GM18870 (cell line): ENCODE measurements at regions not wholly inside any gene's neighbourhood (a gene's known extent, or its start where the extent isn't known, plus 50 kb on each side); places are given as distances from the start of the nearest gene placed in this dataset.

Experiments
- ATAC-seq: cut with Tn5 transposase; IDR thresholded peaks from one replicate; pipeline ENCODE4 v1.9.1; 2021; ENCODE audit warnings: moderate library complexity; ENCODE audit not compliant: unreplicated experiment

GRCh38 chr11:116507849-116508695, 264.7 kb downstream of the BUD13 start:
- no peak for ATAC-seq

DNA sequence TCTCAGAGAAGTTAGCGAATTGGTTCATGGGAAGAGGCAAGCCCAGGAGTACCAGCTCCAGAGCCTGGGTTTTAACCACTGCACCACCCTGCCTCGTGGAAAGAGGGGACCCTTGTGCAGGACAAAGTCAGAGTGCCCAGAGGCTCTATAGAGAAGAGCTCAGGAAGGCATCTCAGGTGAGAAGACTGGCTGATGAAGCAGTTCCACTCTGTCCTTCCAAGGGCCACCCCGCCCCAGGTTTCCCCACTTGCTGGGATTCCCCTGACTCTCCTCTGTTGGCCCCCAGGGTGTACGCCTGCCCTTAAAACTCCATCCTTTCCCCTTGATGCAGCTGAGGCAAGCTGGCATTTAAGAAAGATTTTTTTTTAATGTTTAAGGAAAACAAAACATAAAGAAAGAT, 265.8 kb downstream of the BUD13 start:
- ATAC-seq: no peak

DNA sequence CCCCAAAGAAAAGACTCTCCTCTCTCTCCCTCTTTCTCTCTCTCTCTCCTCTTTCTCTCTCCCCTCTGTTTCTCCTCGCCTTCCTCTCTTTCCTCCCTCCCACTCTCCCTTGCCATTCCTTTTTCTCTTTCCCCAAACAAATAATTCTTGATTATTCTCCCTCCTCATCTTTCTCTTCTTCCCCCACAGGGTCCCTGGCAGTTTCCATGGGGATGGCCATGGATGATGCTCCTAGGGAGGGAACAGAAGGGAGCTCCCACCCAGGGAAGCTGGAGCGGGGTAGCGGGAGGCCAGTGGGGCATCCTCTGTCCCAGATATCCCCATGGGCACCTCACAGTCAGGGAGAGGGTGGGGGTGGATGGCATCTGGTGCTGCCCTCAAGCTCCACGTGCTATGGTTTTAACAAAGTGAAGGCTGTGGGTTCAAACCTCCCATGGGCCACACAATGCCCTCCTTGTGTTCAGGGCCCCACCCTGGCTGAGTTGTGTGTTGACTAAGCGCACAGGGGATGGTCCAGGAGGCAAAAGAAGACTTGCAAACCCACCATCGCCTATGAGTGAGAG, 266.4 kb downstream of the BUD13 start:
- ATAC-seq: no peak

GRCh38 chr11:116505298-116506262, 267.2 kb downstream of the BUD13 start:
- ATAC-seq: no peak

DNA sequence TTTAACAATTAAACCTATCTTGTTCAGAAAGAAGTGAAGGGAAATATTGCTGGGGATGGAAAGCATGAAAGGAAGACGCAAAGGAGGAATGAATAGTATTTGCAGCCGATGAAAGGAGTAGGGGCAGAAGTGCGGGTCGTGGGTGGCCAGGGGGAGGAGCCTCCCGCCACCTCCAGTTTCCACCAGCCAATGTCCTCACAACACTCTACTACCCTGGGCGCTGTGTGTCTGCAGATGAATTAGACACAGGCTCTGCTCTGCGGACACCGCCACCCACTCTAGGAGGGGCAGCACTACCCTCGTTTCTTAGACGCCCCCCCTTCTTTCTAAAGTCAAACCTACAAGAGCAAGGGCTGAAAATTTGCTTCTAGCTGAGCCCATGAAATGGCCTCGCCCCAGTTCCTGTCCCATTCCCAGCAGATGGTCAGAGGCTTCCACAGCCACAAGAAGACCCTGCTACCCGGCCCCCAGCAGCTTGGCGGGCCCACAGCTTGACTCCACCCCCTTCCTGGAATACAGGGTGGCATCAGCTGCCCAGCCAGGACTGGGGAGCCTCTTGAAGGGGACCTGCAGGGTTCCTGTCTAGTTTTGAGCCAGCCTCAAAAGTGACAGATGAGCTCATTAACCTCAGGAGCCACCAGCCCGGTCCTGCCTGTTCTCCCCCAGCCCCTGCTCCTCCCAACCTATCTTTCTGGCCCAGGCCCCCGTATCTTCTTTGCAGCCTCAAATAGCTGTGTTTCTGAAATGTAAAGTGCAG, 268.1 kb downstream of the BUD13 start:
- no peak for ATAC-seq

GRCh38 chr11:116503216-116504160, 269.3 kb downstream of the BUD13 start:
- ATAC-seq: no peak

DNA sequence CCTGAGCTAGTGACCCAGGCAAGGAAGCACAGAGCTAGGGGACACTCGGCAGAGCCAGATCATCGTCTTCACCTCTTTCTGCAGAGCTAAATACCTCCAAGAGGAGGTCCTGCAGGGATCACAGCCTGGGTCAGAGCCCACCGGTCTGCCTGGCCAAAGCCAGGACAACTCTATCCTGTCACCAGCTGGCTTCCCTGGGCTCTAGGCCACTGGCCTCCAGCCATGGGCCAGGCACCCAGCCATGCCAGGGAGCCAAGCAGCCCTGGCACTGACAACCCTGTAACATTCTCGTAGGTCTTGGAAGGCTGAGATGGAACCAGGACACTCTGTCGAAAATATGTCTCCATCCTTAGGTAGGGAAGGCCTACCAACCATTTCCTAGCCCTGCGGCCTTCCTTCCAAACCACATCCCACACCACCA, 270.1 kb downstream of the BUD13 start:
- ATAC-seq: no peak

- ATAC-seq: no peak
These were observed 271.1 kb downstream of the BUD13 start for GRCh38 chr11:116501728-116502127.

- no peak for ATAC-seq
These were observed 271.7 kb downstream of the BUD13 start for GRCh38 chr11:116500947-116501602.

DNA sequence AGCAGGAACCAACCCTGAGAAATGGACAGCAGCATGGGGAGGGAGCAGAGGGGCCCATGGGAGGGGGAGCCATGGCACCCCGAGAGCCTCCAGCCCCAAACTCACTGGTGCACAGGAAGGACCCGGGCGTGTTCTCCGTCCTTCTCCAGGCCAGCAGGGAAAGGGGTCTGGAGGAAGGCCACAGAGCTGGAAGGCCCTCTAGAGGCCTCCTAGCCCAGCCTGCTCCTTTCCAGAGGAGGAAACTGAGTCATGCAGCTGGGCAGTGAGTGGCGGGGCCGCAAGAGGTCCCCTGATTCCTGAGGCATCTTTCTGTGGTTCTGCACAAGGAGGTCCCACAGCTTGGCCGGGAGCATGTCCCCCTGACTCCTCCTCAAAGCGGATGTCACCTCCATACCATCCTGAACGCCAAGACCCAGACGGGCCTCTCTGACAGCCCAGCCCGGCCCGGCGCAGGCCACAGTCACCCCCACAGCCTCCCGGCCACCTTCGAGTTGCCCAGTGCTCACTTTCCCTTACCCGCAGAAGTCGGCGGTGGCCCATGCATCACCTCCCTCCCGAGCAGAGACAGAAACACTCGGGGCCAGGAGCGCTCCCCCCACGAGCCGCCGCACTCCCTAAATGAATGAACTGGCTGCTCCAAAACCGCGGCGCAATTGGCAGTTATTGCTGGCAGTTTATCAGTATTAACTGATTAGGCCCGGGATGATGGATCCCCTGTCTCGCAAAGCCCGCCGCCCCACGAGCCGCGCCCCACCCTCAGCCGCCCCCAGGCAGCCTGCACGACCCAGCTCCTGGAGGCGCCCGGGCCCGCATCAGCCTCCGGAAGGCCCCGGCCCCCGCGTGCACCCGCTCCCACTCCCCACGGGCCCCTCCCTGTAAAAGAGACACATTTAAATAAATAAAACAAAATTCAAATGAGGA, 272.5 kb downstream of the BUD13 start:
- ATAC-seq: no peak

GRCh38 chr11:116499396-116500003, 273.3 kb downstream of the BUD13 start:
- ATAC-seq: no peak

- ATAC-seq: no peak
These were observed 274.6 kb downstream of the BUD13 start for GRCh38 chr11:116498161-116498560.

- ATAC-seq: no peak
These were observed 280.2 kb downstream of the BUD13 start for GRCh38 chr11:116492600-116492999.

- no peak for ATAC-seq
These were observed 283.9 kb downstream of the BUD13 start for GRCh38 chr11:116488836-116489389.

DNA sequence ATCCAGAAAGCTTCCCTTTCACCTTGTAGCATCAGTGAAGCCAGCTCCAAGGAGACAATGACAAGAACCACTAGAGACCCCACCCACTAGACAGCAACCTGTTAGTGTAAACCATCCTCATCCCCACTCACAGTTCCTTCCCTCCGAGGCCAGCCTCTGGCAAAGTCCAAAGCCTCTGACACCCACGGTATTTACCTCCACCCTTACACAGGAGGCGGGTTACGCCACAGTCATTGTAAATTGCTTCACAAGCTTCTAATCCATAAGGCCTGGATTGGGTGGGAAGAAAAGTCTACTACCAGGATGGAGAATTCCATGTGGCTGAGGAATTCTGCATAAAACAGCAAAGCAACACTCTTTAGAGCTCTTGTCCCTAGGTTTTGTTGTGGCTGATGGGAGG, 287.4 kb downstream of the BUD13 start:
- ATAC-seq: no peak

GRCh38 chr11:116482716-116483115, 290.1 kb downstream of the BUD13 start:
- no peak for ATAC-seq

DNA sequence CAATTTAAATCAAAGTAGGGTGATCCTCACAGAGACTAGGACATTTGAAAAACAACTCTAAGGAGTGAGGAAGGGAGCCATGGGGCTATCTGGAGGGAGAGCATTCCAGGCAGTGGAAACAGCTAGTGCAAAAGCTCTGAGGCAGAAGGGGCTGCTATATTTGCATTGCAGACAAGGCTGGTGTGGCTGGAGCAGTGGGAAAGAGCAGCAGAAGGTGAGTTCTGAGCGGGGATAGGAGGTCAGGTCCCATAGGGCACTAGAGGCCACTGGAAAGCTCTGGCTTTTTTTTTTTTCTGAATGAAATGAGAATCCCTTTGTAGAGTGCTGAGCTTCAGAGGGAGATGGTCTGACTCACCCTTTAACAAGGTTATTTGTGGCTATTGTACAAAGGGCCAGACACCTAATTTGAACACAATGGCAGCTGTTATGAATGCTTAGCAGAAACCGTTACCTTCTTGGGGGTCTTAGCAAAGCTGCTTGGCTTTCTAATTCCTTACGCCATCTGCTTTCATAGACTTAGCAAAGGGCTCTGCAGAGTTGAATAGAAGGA, 291.6 kb downstream of the BUD13 start:
- ATAC-seq: no peak
